OCI-M1 (cell line): ENCODE measurements at regions not wholly inside any gene's neighbourhood (a gene's known extent, or its start where the extent isn't known, plus 50 kb on each side); places are given as distances from the start of the nearest gene placed in this dataset.
"Not testable (repeated sequence)": the region's sequence is repeated elsewhere in the genome, so short reads cannot be mapped to it uniquely, and the experiment has no call there.

Source experiments
- DNase-seq: peaks from one replicate; lab custom pipeline; 2025; lab: John Stamatoyannopoulos, UW

- no peak for DNase-seq
These were observed 102.8 kb upstream of the SEC14L1 start for GRCh38 chr17:77037943-77038342.

GRCh38 chr17:77038884-77039555 is 101.7 kb upstream of the SEC14L1 start:
- DNase-seq = no peak

- DNase-seq = no peak
These were observed 98.1 kb upstream of the SEC14L1 start for GRCh38 chr17:77042476-77043231.

- DNase-seq = no peak
These were observed 95.2 kb upstream of the SEC14L1 start for GRCh38 chr17:77045441-77046041.

GRCh38 chr17:77049440-77049839 is 91.3 kb upstream of the SEC14L1 start:
- DNase-seq = no peak

GRCh38 chr17:77050901-77051300 is 89.9 kb upstream of the SEC14L1 start:
- not testable (repeated sequence) for DNase-seq

- DNase-seq = no peak
These were observed 85.8 kb upstream of the SEC14L1 start for GRCh38 chr17:77054936-77055335.

GRCh38 chr17:77055453-77055852 is 85.3 kb upstream of the SEC14L1 start:
- DNase-seq = no peak

- DNase-seq = no peak
These were observed 82.8 kb upstream of the SEC14L1 start for GRCh38 chr17:77058016-77058415.

GRCh38 chr17:77061669-77062068 is 79.1 kb upstream of the SEC14L1 start:
- no peak for DNase-seq

GRCh38 chr17:77064598-77064997 is 76.2 kb upstream of the SEC14L1 start:
- DNase-seq = no peak

GRCh38 chr17:77066165-77066564 is 74.6 kb upstream of the SEC14L1 start:
- no peak for DNase-seq

- peak; percentile 71 for DNase-seq
These were observed 73.9 kb upstream of the SEC14L1 start for GRCh38 chr17:77066726-77067409.

GRCh38 chr17:77068915-77069314 is 71.9 kb upstream of the SEC14L1 start:
- no peak for DNase-seq

- DNase-seq = peak; percentile 67
These were observed 69.9 kb upstream of the SEC14L1 start for GRCh38 chr17:77070888-77071279.

GRCh38 chr17:77071925-77072490 is 68.8 kb upstream of the SEC14L1 start:
- no peak for DNase-seq

GRCh38 chr17:77072670-77073069 is 68.1 kb upstream of the SEC14L1 start:
- peak; percentile 19 for DNase-seq

- no peak for DNase-seq
These were observed 66.1 kb upstream of the SEC14L1 start for GRCh38 chr17:77074681-77075080.

- no peak for DNase-seq
These were observed 64.5 kb upstream of the SEC14L1 start for GRCh38 chr17:77076124-77076830.

GRCh38 chr17:77083531-77083930 is 57.2 kb upstream of the SEC14L1 start:
- DNase-seq = no peak

GRCh38 chr17:77085926-77086432 is 54.8 kb upstream of the SEC14L1 start:
- DNase-seq = no peak
